ENCODE measurements at regions not wholly inside any gene's neighbourhood (a gene's known extent, or its start where the extent isn't known, plus 50 kb on each side); places are given as distances from the start of the nearest gene placed in this dataset.

GRCh38 chr14:22086131-22086530 lies 412.5 kb upstream of the OR4E1 start:
- no peak for TF ChIP-seq CTCF (IDR thresholded peaks at IDR 0.05 in 8 of 11, conservative IDR thresholded peaks at IDR 0.05 in 3 of 11)
- TF ChIP-seq POLR2A (IDR thresholded peaks at IDR 0.05), result no peak
- TF ChIP-seq POLR2AphosphoS5 (IDR thresholded peaks at IDR 0.05), result no peak
- H3K27ac ChIP-seq, result no peak overlapping the region
- WGBS, 5 donors, result 68 to 97% (median 81%) methylated on average over 1 of the region's 1 CpG
- no peak overlapping the region for H3K4me3 ChIP-seq
- H3K9me3 ChIP-seq, result no peaks in the 10 kb centered on the region
- intact Hi-C loops (cut with DNase I; ENCODE audit: low total_unique reads), result no loop called here
- no peaks in the 10 kb centered on the region for H3K36me3 ChIP-seq
- no peak for DNase-seq
- H3K27me3 ChIP-seq (replicated peaks in 1 of 7), result peaks cover 0 to 12% (median 0%) of the 10 kb centered on the region in 7 donors
- no peaks in the 10 kb centered on the region for H3K4me1 ChIP-seq

GRCh38 chr14:22084393-22085281 lies 411.0 kb upstream of the OR4E1 start:
- 45 to 51% (median 50%) methylated on average over 6 of the region's 6 CpGs for WGBS, 5 donors
- H3K27me3 ChIP-seq (replicated peaks in 1 of 7), result peaks cover 0 to 12% (median 0%) of the 10 kb centered on the region in 7 donors
- intact Hi-C loops (cut with DNase I; ENCODE audit: low total_unique reads), result no loop called here
- H3K4me3 ChIP-seq, result no peak overlapping the region
- no peaks in the 10 kb centered on the region for H3K36me3 ChIP-seq
- H3K9me3 ChIP-seq, result no peaks in the 10 kb centered on the region
- no peak overlapping the region for H3K27ac ChIP-seq
- no peak for TF ChIP-seq POLR2A (IDR thresholded peaks at IDR 0.05)
- TF ChIP-seq CTCF (IDR thresholded peaks at IDR 0.05 in 8 of 11, conservative IDR thresholded peaks at IDR 0.05 in 3 of 11), result peak; percentile 30 to 76 (median 60)
- TF ChIP-seq POLR2AphosphoS5 (IDR thresholded peaks at IDR 0.05), result no peak
- DNase-seq, result no peak
- no peaks in the 10 kb centered on the region for H3K4me1 ChIP-seq

GRCh38 chr14:22081337-22081736 lies 407.7 kb upstream of the OR4E1 start:
- intact Hi-C loops (cut with DNase I; ENCODE audit: low total_unique reads), result no loop called here
- Histone ChIP-seq H3K27ac (no peak overlapping the region), H3K27me3 (replicated peaks in 1 of 7) (peaks cover 0 to 23% (median 0%) of the 10 kb centered on the region in 7 donors), H3K36me3 (no peaks in the 10 kb centered on the region), H3K9me3 (no peaks in the 10 kb centered on the region), H3K4me3 (no peak overlapping the region), H3K4me1 (no peaks in the 10 kb centered on the region)
- 42 to 69% (median 51%) methylated on average over 1 of the region's 1 CpG for WGBS, 5 donors
- no peak for DNase-seq
- TF ChIP-seq CTCF (IDR thresholded peaks at IDR 0.05 in 8 of 11, conservative IDR thresholded peaks at IDR 0.05 in 3 of 11) (no peak), POLR2A (IDR thresholded peaks at IDR 0.05) (no peak), POLR2AphosphoS5 (IDR thresholded peaks at IDR 0.05) (no peak)

GRCh38 chr14:22079766-22080165 lies 406.1 kb upstream of the OR4E1 start:
- H3K27ac ChIP-seq, result no peak overlapping the region
- H3K4me3 ChIP-seq, result no peak overlapping the region
- intact Hi-C loops (cut with DNase I; ENCODE audit: low total_unique reads), result no loop called here
- no peaks in the 10 kb centered on the region for H3K9me3 ChIP-seq
- TF ChIP-seq POLR2A (IDR thresholded peaks at IDR 0.05), result no peak
- 90 to 98% (median 91%) methylated on average over 1 of the region's 1 CpG for WGBS, 5 donors
- no peaks in the 10 kb centered on the region for H3K4me1 ChIP-seq
- no peak for DNase-seq
- no peaks in the 10 kb centered on the region for H3K36me3 ChIP-seq
- H3K27me3 ChIP-seq (replicated peaks in 1 of 7), result peaks cover 0 to 23% (median 0%) of the 10 kb centered on the region in 7 donors
